PC-3 (cell line): ENCODE measurements at regions not wholly inside any gene's neighbourhood (a gene's known extent, or its start where the extent isn't known, plus 50 kb on each side); places are given as distances from the start of the nearest gene placed in this dataset.

Source experiments
- ATAC-seq: fragments of 200-7000 bp; cut with Tn5 transposase; 2 replicates; pipeline ENCODE4 v1.9.1; 2020; ENCODE audit warnings: mild to moderate bottlenecking, moderate library complexity
- BruUV-seq: library from RNA; stranded (reverse); fragments of 400-500 nt; replicated peaks from 2 replicates; lab custom pipeline; 2021; lab: Mats Ljungman, UMichigan
- CTCF ChIA-PET: fragments of 300-600 bp; sonication (Branson Sonifier 250); formaldehyde crosslinking; loops from one replicate; lab custom pipeline; 2022; ENCODE audit warnings: antibody characterized with exemption; lab: Charles Lee
- POLR2A ChIA-PET: fragments of 300-600 bp; sonication (Branson Sonifier 250); formaldehyde crosslinking; loops from one replicate; lab custom pipeline; 2022; ENCODE audit warnings: antibody characterized with exemption; ENCODE audit not compliant: unreplicated experiment; lab: Charles Lee
- DNase-seq: peaks from one replicate; pipeline ENCODE4 v3.0.0-alpha.2; 2015
- H2AFZ ChIP-seq: fragments of 300-600 bp; sonication (generic); 2 replicates; pipeline ENCODE4 v1.6.0; 2016; ENCODE audit warnings: antibody characterized with exemption, low read length
- H3F3A ChIP-seq: fragments of 300-600 bp; sonication (generic); one replicate; pipeline ENCODE4 v1.6.0; 2017; ENCODE audit warnings: antibody characterized with exemption, low read length, control low read depth, mild to moderate bottlenecking; ENCODE audit not compliant: unreplicated experiment
- H3K27ac ChIP-seq: fragments of 300-600 bp; sonication (generic); 2 replicates; pipeline ENCODE4 v1.5.1; 2016; ENCODE audit warnings: mild to moderate bottlenecking, low read length
- H3K27me3 ChIP-seq: fragments of 300-600 bp; sonication (generic); 2 replicates; pipeline ENCODE4 v1.6.1; 2016; ENCODE audit warnings: low read length, mixed read lengths
- H3K36me3 ChIP-seq: fragments of 300-600 bp; sonication (generic); 2 replicates; pipeline ENCODE4 v1.6.1; 2016; ENCODE audit warnings: low read depth, mixed run types, low read length, mixed read lengths
- H3K4me1 ChIP-seq: fragments of 300-600 bp; sonication (generic); 2 replicates; pipeline ENCODE4 v1.5.1; 2016; ENCODE audit warnings: low read length; ENCODE audit not compliant: insufficient read depth
- H3K4me2 ChIP-seq: fragments of 300-600 bp; sonication (generic); 2 replicates; pipeline ENCODE4 v1.6.0; 2016; ENCODE audit warnings: low read length
- H3K4me3 ChIP-seq: fragments of 300-600 bp; sonication (generic); 2 replicates; pipeline ENCODE4 v1.5.1; 2016; ENCODE audit warnings: mild to moderate bottlenecking, low read length, mixed read lengths
- H3K79me2 ChIP-seq: fragments of 300-600 bp; sonication (generic); 2 replicates; pipeline ENCODE4 v1.6.1; 2017; ENCODE audit warnings: low read length, mixed read lengths
- H3K9ac ChIP-seq: fragments of 300-600 bp; sonication (generic); 2 replicates; pipeline ENCODE4 v1.6.0; 2016; ENCODE audit warnings: mild to moderate bottlenecking, low read length
- H3K9me2 ChIP-seq: fragments of 300-600 bp; sonication (generic); replicated peaks from 2 replicates; pipeline ENCODE4 v1.6.1; 2016; ENCODE audit warnings: mixed run types, low read length, mixed read lengths
- H3K9me3 ChIP-seq: fragments of 300-600 bp; sonication (generic); 2 replicates; pipeline ENCODE4 v1.6.1; 2016; ENCODE audit warnings: low read length, mixed read lengths
- H4K20me1 ChIP-seq: fragments of 300-600 bp; sonication (generic); 2 replicates; pipeline ENCODE4 v1.6.1; 2016; ENCODE audit warnings: low read length, mixed read lengths
- CTCF ChIP-seq: fragments of 300-600 bp; sonication (generic); conservative IDR thresholded peaks from 2 replicates; pipeline ENCODE4 v1.5.1; 2017; ENCODE audit warnings: antibody characterized with exemption, low read depth, mild to moderate bottlenecking, low read length
- EZH2 ChIP-seq: fragments of 300-600 bp; sonication (generic); IDR thresholded peaks from one replicate; pipeline ENCODE4 v1.6.1; 2017; ENCODE audit warnings: antibody characterized with exemption, mild to moderate bottlenecking, low read length; ENCODE audit not compliant: unreplicated experiment
- EZH2phosphoT487 ChIP-seq: fragments of 300-600 bp; sonication (generic); IDR thresholded peaks from 2 replicates; pipeline ENCODE4 v1.6.1; 2018; ENCODE audit warnings: mild to moderate bottlenecking, antibody characterized with exemption, low read length, borderline replicate concordance
- intact Hi-C: fragments of 100-400 bp; cut with micrococcal nuclease; formaldehyde crosslinking; loops from 2 replicates; pipeline ENCODE4 v1.9.0; 2023

- Histone ChIP-seq H3K9me2 (no peaks in the 10 kb centered on the region), H3K27ac (no peak overlapping the region), H3K27me3 (no peaks in the 10 kb centered on the region), H3K4me3 (no peak overlapping the region), H2AFZ (no peak overlapping the region), H3K36me3 (no peaks in the 10 kb centered on the region), H3K4me1 (no peaks in the 10 kb centered on the region), H3K79me2 (no peaks in the 10 kb centered on the region), H3K9ac (no peak overlapping the region), H4K20me1 (no peaks in the 10 kb centered on the region), H3K4me2 (no peak overlapping the region), H3K9me3 (no peaks in the 10 kb centered on the region), H3F3A (no peaks in the 10 kb centered on the region)
- POLR2A ChIA-PET, result no interaction called here
- CTCF ChIA-PET, result no interaction called here
- DNase-seq (no peak), ATAC-seq (no peak)
- intact Hi-C loops, result no loop called here
- no TSS peak for BruUV-seq
- TF ChIP-seq CTCF, result no peak
These were observed 811.5 kb upstream of the CITED2 start for GRCh38 chr6:140185991-140186390.

- H3K36me3 ChIP-seq, result no peaks in the 10 kb centered on the region
- ATAC-seq (no peak), DNase-seq (no peak)
- TF ChIP-seq EZH2, result no peak
- no peak for TF ChIP-seq CTCF
- no peak for TF ChIP-seq EZH2phosphoT487
- H3K79me2 ChIP-seq, result no peaks in the 10 kb centered on the region
- H3K4me3 ChIP-seq, result no peak overlapping the region
- no peak overlapping the region for H2AFZ ChIP-seq
- H3K4me2 ChIP-seq, result no peak overlapping the region
- H3K4me1 ChIP-seq, result peaks cover 4% of the 10 kb centered on the region; the same call in 1 of the 2 replicates
- no peaks in the 10 kb centered on the region for H3K27me3 ChIP-seq
- H3K9me3 ChIP-seq, result no peaks in the 10 kb centered on the region
- intact Hi-C loops, result no loop called here
- ChIA-PET POLR2A (no interaction called here), CTCF (no interaction called here)
- no TSS peak for BruUV-seq
- no peaks in the 10 kb centered on the region for H3K9me2 ChIP-seq
- no peaks in the 10 kb centered on the region for H3F3A ChIP-seq
- no peak overlapping the region for H3K27ac ChIP-seq
- H3K9ac ChIP-seq, result no peak overlapping the region
- no peaks in the 10 kb centered on the region for H4K20me1 ChIP-seq
These were observed 809.4 kb upstream of the CITED2 start for GRCh38 chr6:140183881-140184280.

- no peak for ATAC-seq
These were observed 808.4 kb upstream of the CITED2 start for GRCh38 chr6:140182821-140183220.

More at GRCh38 chr6:140182821-140183220, 808.4 kb upstream of the CITED2 start:
- no peaks in the 10 kb centered on the region for H3F3A ChIP-seq
- no peak overlapping the region for H3K9ac ChIP-seq
- no peak overlapping the region for H2AFZ ChIP-seq
- TF ChIP-seq EZH2, result no peak
- no peak for TF ChIP-seq EZH2phosphoT487
- no peak for TF ChIP-seq CTCF
- no peaks in the 10 kb centered on the region for H3K9me2 ChIP-seq
- H3K4me2 ChIP-seq, result no peak overlapping the region
- H3K27ac ChIP-seq, result no peak overlapping the region
- no peaks in the 10 kb centered on the region for H4K20me1 ChIP-seq
- H3K4me3 ChIP-seq, result no peak overlapping the region
- ChIA-PET CTCF (no interaction called here), POLR2A (no interaction called here)
- no peaks in the 10 kb centered on the region for H3K36me3 ChIP-seq
- H3K9me3 ChIP-seq, result no peaks in the 10 kb centered on the region
- peaks cover 4% of the 10 kb centered on the region; the same call in 1 of the 2 replicates for H3K4me1 ChIP-seq
- H3K27me3 ChIP-seq, result no peaks in the 10 kb centered on the region
- intact Hi-C loops, result no loop called here
- BruUV-seq, result no TSS peak
- no peaks in the 10 kb centered on the region for H3K79me2 ChIP-seq
- no peak for DNase-seq
